ENCODE measurements at regions not wholly inside any gene's neighbourhood (a gene's known extent, or its start where the extent isn't known, plus 50 kb on each side); places are given as distances from the start of the nearest gene placed in this dataset.
"Not testable (repeated sequence)": the region's sequence is repeated elsewhere in the genome, so short reads cannot be mapped to it uniquely, and the experiment has no call there.

DNA sequence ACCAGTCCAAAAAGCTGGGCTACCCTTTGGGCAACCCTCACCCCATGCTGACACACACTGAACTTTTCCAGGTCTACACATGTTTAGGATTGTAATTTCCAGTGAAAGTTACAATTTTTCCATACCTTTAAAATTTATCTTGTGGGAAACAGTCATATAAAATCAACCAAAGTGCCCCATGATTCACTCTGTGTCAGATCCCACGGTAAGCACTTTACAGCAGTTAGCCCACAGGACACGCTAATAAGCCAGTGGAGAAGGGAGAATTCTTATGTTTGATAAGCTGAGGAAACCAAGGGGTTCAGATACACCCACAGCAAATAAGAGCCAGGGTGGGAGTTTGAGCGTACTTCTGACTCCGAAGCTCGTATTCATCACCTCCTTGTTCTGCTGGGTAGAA is 72.4 kb upstream of the TBL1X start:
- TF ChIP-seq, protein P1, sequence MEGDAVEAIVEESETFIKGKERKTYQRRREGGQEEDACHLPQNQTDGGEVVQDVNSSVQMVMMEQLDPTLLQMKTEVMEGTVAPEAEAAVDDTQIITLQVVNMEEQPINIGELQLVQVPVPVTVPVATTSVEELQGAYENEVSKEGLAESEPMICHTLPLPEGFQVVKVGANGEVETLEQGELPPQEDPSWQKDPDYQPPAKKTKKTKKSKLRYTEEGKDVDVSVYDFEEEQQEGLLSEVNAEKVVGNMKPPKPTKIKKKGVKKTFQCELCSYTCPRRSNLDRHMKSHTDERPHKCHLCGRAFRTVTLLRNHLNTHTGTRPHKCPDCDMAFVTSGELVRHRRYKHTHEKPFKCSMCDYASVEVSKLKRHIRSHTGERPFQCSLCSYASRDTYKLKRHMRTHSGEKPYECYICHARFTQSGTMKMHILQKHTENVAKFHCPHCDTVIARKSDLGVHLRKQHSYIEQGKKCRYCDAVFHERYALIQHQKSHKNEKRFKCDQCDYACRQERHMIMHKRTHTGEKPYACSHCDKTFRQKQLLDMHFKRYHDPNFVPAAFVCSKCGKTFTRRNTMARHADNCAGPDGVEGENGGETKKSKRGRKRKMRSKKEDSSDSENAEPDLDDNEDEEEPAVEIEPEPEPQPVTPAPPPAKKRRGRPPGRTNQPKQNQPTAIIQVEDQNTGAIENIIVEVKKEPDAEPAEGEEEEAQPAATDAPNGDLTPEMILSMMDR (IDR thresholded peaks at IDR 0.05) = no peak
- no peak for ATAC-seq (ENCODE audit: low FRiP score)
- DNase-seq (ENCODE audit: low spot score) = no peak

DNA sequence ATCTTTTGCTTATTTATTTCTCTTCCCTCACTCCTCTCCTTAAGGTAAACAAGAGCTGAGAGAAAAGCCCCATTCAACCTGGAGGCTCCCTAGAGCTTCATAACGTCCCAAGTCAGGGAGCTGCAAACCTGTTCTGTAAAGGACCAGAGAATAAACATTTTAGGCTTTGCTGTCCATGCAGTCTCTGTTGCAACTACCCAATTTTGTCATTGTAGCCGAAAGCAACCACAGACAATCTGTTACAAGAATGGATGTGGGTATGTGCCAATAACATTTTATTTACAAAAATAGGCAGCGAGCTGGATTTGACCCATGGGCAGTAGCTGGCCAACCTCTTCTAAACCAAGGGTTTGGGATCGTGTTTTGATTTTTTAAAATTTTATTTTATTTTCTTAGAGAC is 71.3 kb upstream of the TBL1X start:
- ATAC-seq (ENCODE audit: low FRiP score) = no peak
- no peak for DNase-seq (ENCODE audit: low spot score)

DNA sequence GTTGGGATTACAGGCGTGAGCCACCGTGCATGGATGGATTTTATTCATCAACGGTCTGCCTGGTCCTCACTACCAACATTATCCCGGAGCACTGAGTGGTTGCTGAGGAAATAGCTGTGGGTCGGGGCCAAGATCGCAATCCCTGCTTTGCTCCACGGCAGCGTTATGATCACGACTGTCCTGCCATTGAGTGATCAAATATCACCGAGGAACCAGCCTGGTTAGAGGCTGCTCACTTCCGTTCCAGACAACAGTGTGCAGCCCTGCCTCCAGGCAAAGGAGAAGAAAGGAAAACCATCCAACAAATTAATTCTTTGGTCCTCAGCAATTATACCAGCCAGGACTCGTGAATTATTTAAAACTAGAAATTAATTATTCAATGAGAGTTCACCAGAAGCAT is 70.6 kb upstream of the TBL1X start:
- DNase-seq (ENCODE audit: low spot score) (no peak), ATAC-seq (ENCODE audit: low FRiP score) (no peak)
- TF ChIP-seq, protein P1 (IDR thresholded peaks at IDR 0.05) = no peak

More for the DNA sequence above, 71.3 kb upstream of the TBL1X start:
- TF ChIP-seq, protein P1 (IDR thresholded peaks at IDR 0.05) = no peak

DNA sequence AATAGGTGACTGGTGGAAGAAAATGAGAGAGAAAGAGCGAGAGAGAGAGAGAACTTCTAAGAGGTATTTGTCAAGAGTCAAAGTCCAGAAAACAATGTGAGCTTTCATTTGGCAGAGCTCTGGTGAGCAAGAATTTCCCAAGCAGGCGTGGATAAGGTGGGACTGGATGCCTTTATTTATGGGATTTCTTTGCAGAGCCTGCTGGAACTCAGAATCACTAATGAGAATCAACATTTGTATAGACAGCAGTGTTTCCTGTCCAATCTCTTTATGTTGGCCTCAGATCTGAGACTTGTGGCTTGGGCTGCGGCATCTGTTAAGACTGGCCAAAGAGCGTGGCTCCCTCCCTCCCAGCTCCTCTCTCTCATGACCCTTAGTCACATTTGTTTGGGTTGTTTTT is 67.9 kb upstream of the TBL1X start:
- no peak for ATAC-seq (ENCODE audit: low FRiP score)

DNA sequence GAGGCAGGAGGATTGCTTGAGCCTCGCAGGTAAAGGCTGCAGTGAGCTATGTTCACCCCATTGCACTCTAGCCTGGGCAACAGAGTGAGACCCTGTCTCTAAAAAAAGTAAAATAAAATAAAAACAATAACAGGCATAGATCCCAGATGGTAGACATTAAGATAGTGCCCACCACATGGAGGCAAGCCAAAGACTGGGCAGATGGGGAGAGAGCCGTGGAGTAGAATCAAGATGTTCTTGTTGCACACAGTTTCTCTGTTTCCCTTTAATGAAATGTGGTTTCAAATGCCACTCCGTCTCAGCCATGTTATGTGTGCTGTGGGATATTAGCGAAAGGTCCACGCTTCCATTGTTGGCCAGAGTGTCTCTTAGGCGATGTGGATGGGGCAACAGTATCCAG is 63.8 kb upstream of the TBL1X start:
- no peak for ATAC-seq (ENCODE audit: low FRiP score)
- TF ChIP-seq, protein P1 (IDR thresholded peaks at IDR 0.05) = no peak
- no peak for DNase-seq (ENCODE audit: low spot score)

More for the DNA sequence above, 67.9 kb upstream of the TBL1X start:
- TF ChIP-seq, protein P1 (IDR thresholded peaks at IDR 0.05) = no peak
- DNase-seq (ENCODE audit: low spot score) = no peak

DNA sequence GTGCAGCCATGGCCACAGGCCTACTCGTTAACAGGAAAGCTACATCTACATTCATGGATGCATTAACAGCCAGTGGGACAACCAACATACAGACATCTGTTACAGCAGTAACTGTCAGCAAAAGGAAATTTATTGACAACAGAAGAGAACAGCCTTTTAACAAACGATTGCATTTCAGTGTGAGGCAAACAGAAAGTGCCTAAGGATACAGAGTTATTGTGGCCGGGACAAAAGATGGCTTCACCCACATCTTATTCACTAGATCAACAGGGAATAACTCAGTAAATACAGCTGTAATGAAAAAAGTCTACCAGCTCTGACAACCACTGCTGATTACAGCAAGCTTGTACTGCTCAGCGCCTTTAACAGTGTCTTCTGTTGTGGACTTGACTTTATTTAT is 61.5 kb upstream of the TBL1X start:
- DNase-seq (ENCODE audit: low spot score) (no peak), ATAC-seq (ENCODE audit: low FRiP score) (no peak)
- TF ChIP-seq, protein P1 (IDR thresholded peaks at IDR 0.05) = no peak

DNA sequence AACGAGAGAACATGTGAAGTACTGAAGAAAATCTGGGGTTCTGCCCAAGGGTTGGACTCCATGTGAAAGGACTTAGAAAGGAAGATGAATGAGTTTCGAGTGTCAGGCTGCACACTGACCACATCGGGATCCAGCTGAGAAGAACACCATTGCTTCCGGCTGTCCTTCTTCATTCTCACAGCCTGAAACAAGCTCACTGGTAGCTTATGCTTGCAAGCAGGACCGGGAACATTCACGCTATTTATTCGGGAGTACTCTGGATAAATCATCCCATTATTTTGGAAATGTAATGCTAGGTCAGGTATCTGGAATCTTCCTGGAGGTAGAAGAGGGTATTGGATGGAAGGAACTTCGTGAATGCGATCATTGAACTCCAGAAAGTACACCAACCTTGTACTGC is 59.2 kb upstream of the TBL1X start:
- not testable (repeated sequence) for ATAC-seq (ENCODE audit: low FRiP score); DNase-seq (ENCODE audit: low spot score)

DNA sequence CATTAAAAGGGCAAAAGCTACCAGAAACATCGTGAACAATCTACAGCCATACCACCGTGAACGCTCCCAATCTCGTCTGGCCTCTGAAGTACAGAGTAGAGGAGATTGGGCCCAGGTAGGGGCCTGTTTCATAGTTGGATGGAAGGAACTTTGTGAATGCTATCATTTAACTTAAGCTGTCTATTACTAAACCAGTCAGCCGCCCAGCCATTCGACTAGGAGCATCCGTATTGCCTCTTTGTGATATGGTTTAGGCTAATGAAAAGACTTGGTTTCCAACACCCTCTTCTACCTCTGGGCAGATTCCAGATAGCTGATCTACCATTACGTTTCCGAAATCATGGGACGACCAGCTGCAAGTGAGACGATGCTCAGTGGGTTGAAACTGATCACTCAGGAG is 54.0 kb upstream of the TBL1X start:
- DNase-seq (ENCODE audit: low spot score) = peak; percentile 45
- not testable (repeated sequence) for ATAC-seq (ENCODE audit: low FRiP score)

DNA sequence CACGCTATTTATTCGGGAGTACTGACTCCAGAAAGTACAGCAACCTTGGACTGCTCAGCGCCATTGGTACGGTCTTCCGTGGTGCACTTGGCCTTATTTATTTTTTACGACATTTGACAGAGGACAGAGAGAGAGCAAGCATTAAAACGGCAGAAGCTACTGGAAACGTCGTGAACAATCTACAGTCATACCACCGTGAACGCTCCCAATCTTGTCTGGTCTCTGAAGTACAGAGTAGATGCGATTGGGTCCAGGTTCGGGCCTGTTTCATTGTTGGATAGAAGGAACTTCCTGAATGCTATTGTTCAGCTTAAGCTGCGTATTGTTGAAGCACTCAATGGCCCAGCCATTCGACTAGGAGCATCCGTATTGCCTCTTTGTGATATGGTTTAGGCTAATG is 53.2 kb upstream of the TBL1X start:
- DNase-seq (ENCODE audit: low spot score); ATAC-seq (ENCODE audit: low FRiP score): not testable (repeated sequence)
